ENCODE measurements at regions not wholly inside any gene's neighbourhood (a gene's known extent, or its start where the extent isn't known, plus 50 kb on each side); places are given as distances from the start of the nearest gene placed in this dataset.

- Histone ChIP-seq H3K36me3 (ENCODE audit: control insufficient read depth in 2 of 2, insufficient read depth in 2 of 2, low read length in 2 of 2) (no peaks in the 10 kb centered on the region), H3K9ac (ENCODE audit: low read length in 2 of 2) (no peak overlapping the region), H3K9me3 (ENCODE audit: control insufficient read depth in 2 of 2, low read length in 2 of 2) (no peaks in the 10 kb centered on the region), H3K27ac (ENCODE audit: low read length) (no peak overlapping the region), H3K4me3 (ENCODE audit: low read length in 2 of 2) (no peak overlapping the region), H3K27me3 (ENCODE audit: control insufficient read depth in 1 of 2, insufficient read depth in 2 of 2, low read length in 2 of 2) (peaks cover 0 to 2% of the 10 kb centered on the region in 2 donors), H3K4me1 (ENCODE audit: control insufficient read depth, insufficient read depth, low read length) (no peaks in the 10 kb centered on the region)
Observed at GRCh38 chr6:11486959-11487358, 50.6 kb upstream of the TMEM170B start.

GRCh38 chr6:11486486-11486885, 51.1 kb upstream of the TMEM170B start:
- Histone ChIP-seq H3K36me3 (ENCODE audit: control insufficient read depth in 2 of 2, insufficient read depth in 2 of 2, low read length in 2 of 2) (no peaks in the 10 kb centered on the region), H3K27ac (ENCODE audit: low read length) (no peak overlapping the region), H3K27me3 (ENCODE audit: control insufficient read depth in 1 of 2, insufficient read depth in 2 of 2, low read length in 2 of 2) (peaks cover 0 to 2% of the 10 kb centered on the region in 2 donors), H3K9ac (ENCODE audit: low read length in 2 of 2) (no peak overlapping the region), H3K9me3 (ENCODE audit: control insufficient read depth in 2 of 2, low read length in 2 of 2) (no peaks in the 10 kb centered on the region), H3K4me1 (ENCODE audit: control insufficient read depth, insufficient read depth, low read length) (no peaks in the 10 kb centered on the region), H3K4me3 (ENCODE audit: low read length in 2 of 2) (no peak overlapping the region)

GRCh38 chr6:11486051-11486450, 51.5 kb upstream of the TMEM170B start:
- no peak overlapping the region for H3K9ac ChIP-seq (ENCODE audit: low read length in 2 of 2)
- H3K4me3 ChIP-seq (ENCODE audit: low read length in 2 of 2), result no peak overlapping the region
- H3K27ac ChIP-seq (ENCODE audit: low read length), result no peak overlapping the region
- H3K36me3 ChIP-seq (ENCODE audit: control insufficient read depth in 2 of 2, insufficient read depth in 2 of 2, low read length in 2 of 2), result no peaks in the 10 kb centered on the region
- H3K4me1 ChIP-seq (ENCODE audit: control insufficient read depth, insufficient read depth, low read length), result no peaks in the 10 kb centered on the region
- peaks cover 0 to 2% of the 10 kb centered on the region in 2 donors for H3K27me3 ChIP-seq (ENCODE audit: control insufficient read depth in 1 of 2, insufficient read depth in 2 of 2, low read length in 2 of 2)
- H3K9me3 ChIP-seq (ENCODE audit: control insufficient read depth in 2 of 2, low read length in 2 of 2), result no peaks in the 10 kb centered on the region

- no peaks in the 10 kb centered on the region for H3K9me3 ChIP-seq (ENCODE audit: control insufficient read depth in 2 of 2, low read length in 2 of 2)
- no peaks in the 10 kb centered on the region for H3K4me1 ChIP-seq (ENCODE audit: control insufficient read depth, insufficient read depth, low read length)
- H3K27me3 ChIP-seq (ENCODE audit: control insufficient read depth in 1 of 2, insufficient read depth in 2 of 2, low read length in 2 of 2), result no peaks in the 10 kb centered on the region
- no peak overlapping the region for H3K27ac ChIP-seq (ENCODE audit: low read length)
- H3K36me3 ChIP-seq (ENCODE audit: control insufficient read depth in 2 of 2, insufficient read depth in 2 of 2, low read length in 2 of 2), result no peaks in the 10 kb centered on the region
- no peak overlapping the region for H3K4me3 ChIP-seq (ENCODE audit: low read length in 2 of 2)
- H3K9ac ChIP-seq (ENCODE audit: low read length in 2 of 2), result no peak overlapping the region
Observed at GRCh38 chr6:11485271-11485670, 52.3 kb upstream of the TMEM170B start.

GRCh38 chr6:11484441-11484840, 53.1 kb upstream of the TMEM170B start:
- no peak overlapping the region for H3K4me3 ChIP-seq (ENCODE audit: low read length in 2 of 2)
- no peaks in the 10 kb centered on the region for H3K27me3 ChIP-seq (ENCODE audit: control insufficient read depth in 1 of 2, insufficient read depth in 2 of 2, low read length in 2 of 2)
- H3K9me3 ChIP-seq (ENCODE audit: control insufficient read depth in 2 of 2, low read length in 2 of 2), result no peaks in the 10 kb centered on the region
- no peaks in the 10 kb centered on the region for H3K4me1 ChIP-seq (ENCODE audit: control insufficient read depth, insufficient read depth, low read length)
- H3K36me3 ChIP-seq (ENCODE audit: control insufficient read depth in 2 of 2, insufficient read depth in 2 of 2, low read length in 2 of 2), result no peaks in the 10 kb centered on the region
- no peak overlapping the region for H3K27ac ChIP-seq (ENCODE audit: low read length)
- no peak overlapping the region for H3K9ac ChIP-seq (ENCODE audit: low read length in 2 of 2)

GRCh38 chr6:11482616-11483015, 54.9 kb upstream of the TMEM170B start:
- no peak overlapping the region for H3K9ac ChIP-seq (ENCODE audit: low read length in 2 of 2)
- H3K9me3 ChIP-seq (ENCODE audit: control insufficient read depth in 2 of 2, low read length in 2 of 2), result no peaks in the 10 kb centered on the region
- no peak overlapping the region for H3K4me3 ChIP-seq (ENCODE audit: low read length in 2 of 2)
- H3K27ac ChIP-seq (ENCODE audit: low read length), result no peak overlapping the region
- no peaks in the 10 kb centered on the region for H3K27me3 ChIP-seq (ENCODE audit: control insufficient read depth in 1 of 2, insufficient read depth in 2 of 2, low read length in 2 of 2)
- no peaks in the 10 kb centered on the region for H3K4me1 ChIP-seq (ENCODE audit: control insufficient read depth, insufficient read depth, low read length)
- no peaks in the 10 kb centered on the region for H3K36me3 ChIP-seq (ENCODE audit: control insufficient read depth in 2 of 2, insufficient read depth in 2 of 2, low read length in 2 of 2)

- H3K4me1 ChIP-seq (ENCODE audit: control insufficient read depth, insufficient read depth, low read length), result no peaks in the 10 kb centered on the region
- no peaks in the 10 kb centered on the region for H3K27me3 ChIP-seq (ENCODE audit: control insufficient read depth in 1 of 2, insufficient read depth in 2 of 2, low read length in 2 of 2)
- no peak overlapping the region for H3K4me3 ChIP-seq (ENCODE audit: low read length in 2 of 2)
- H3K27ac ChIP-seq (ENCODE audit: low read length), result no peak overlapping the region
- no peaks in the 10 kb centered on the region for H3K36me3 ChIP-seq (ENCODE audit: control insufficient read depth in 2 of 2, insufficient read depth in 2 of 2, low read length in 2 of 2)
- H3K9ac ChIP-seq (ENCODE audit: low read length in 2 of 2), result no peak overlapping the region
- no peaks in the 10 kb centered on the region for H3K9me3 ChIP-seq (ENCODE audit: control insufficient read depth in 2 of 2, low read length in 2 of 2)
Observed at GRCh38 chr6:11480541-11480940, 57.0 kb upstream of the TMEM170B start.

GRCh38 chr6:11479296-11479695, 58.3 kb upstream of the TMEM170B start:
- H3K4me3 ChIP-seq (ENCODE audit: low read length in 2 of 2), result no peak overlapping the region
- no peaks in the 10 kb centered on the region for H3K36me3 ChIP-seq (ENCODE audit: control insufficient read depth in 2 of 2, insufficient read depth in 2 of 2, low read length in 2 of 2)
- peaks cover 0 to under 1% of the 10 kb centered on the region in 2 donors for H3K27me3 ChIP-seq (ENCODE audit: control insufficient read depth in 1 of 2, insufficient read depth in 2 of 2, low read length in 2 of 2)
- no peaks in the 10 kb centered on the region for H3K4me1 ChIP-seq (ENCODE audit: control insufficient read depth, insufficient read depth, low read length)
- H3K9ac ChIP-seq (ENCODE audit: low read length in 2 of 2), result no peak overlapping the region
- no peaks in the 10 kb centered on the region for H3K9me3 ChIP-seq (ENCODE audit: control insufficient read depth in 2 of 2, low read length in 2 of 2)
- no peak overlapping the region for H3K27ac ChIP-seq (ENCODE audit: low read length)

- H3K4me3 ChIP-seq (ENCODE audit: low read length in 2 of 2), result no peak overlapping the region
- no peaks in the 10 kb centered on the region for H3K36me3 ChIP-seq (ENCODE audit: control insufficient read depth in 2 of 2, insufficient read depth in 2 of 2, low read length in 2 of 2)
- no peak overlapping the region for H3K9ac ChIP-seq (ENCODE audit: low read length in 2 of 2)
- no peaks in the 10 kb centered on the region for H3K4me1 ChIP-seq (ENCODE audit: control insufficient read depth, insufficient read depth, low read length)
- H3K27me3 ChIP-seq (ENCODE audit: control insufficient read depth in 1 of 2, insufficient read depth in 2 of 2, low read length in 2 of 2), result peaks cover 0 to 5% of the 10 kb centered on the region in 2 donors
- no peaks in the 10 kb centered on the region for H3K9me3 ChIP-seq (ENCODE audit: control insufficient read depth in 2 of 2, low read length in 2 of 2)
- no peak overlapping the region for H3K27ac ChIP-seq (ENCODE audit: low read length)
Observed at GRCh38 chr6:11478586-11478985, 59.0 kb upstream of the TMEM170B start.

GRCh38 chr6:11475016-11475415, 62.5 kb upstream of the TMEM170B start:
- no peak overlapping the region for H3K27ac ChIP-seq (ENCODE audit: low read length)
- H3K36me3 ChIP-seq (ENCODE audit: control insufficient read depth in 2 of 2, insufficient read depth in 2 of 2, low read length in 2 of 2), result no peaks in the 10 kb centered on the region
- H3K27me3 ChIP-seq (ENCODE audit: control insufficient read depth in 1 of 2, insufficient read depth in 2 of 2, low read length in 2 of 2), result peaks cover 2 to 9% of the 10 kb centered on the region in 2 donors
- no peak overlapping the region for H3K4me3 ChIP-seq (ENCODE audit: low read length in 2 of 2)
- no peak overlapping the region for H3K9ac ChIP-seq (ENCODE audit: low read length in 2 of 2)
- H3K4me1 ChIP-seq (ENCODE audit: control insufficient read depth, insufficient read depth, low read length), result no peaks in the 10 kb centered on the region
- no peaks in the 10 kb centered on the region for H3K9me3 ChIP-seq (ENCODE audit: control insufficient read depth in 2 of 2, low read length in 2 of 2)

- H3K4me3 ChIP-seq (ENCODE audit: low read length in 2 of 2), result no peak overlapping the region
- no peak overlapping the region for H3K9ac ChIP-seq (ENCODE audit: low read length in 2 of 2)
- H3K36me3 ChIP-seq (ENCODE audit: control insufficient read depth in 2 of 2, insufficient read depth in 2 of 2, low read length in 2 of 2), result no peaks in the 10 kb centered on the region
- H3K4me1 ChIP-seq (ENCODE audit: control insufficient read depth, insufficient read depth, low read length), result no peaks in the 10 kb centered on the region
- peaks cover 2 to 9% of the 10 kb centered on the region in 2 donors for H3K27me3 ChIP-seq (ENCODE audit: control insufficient read depth in 1 of 2, insufficient read depth in 2 of 2, low read length in 2 of 2)
- no peak overlapping the region for H3K27ac ChIP-seq (ENCODE audit: low read length)
- H3K9me3 ChIP-seq (ENCODE audit: control insufficient read depth in 2 of 2, low read length in 2 of 2), result no peaks in the 10 kb centered on the region
Observed at GRCh38 chr6:11473008-11473740, 64.4 kb upstream of the TMEM170B start.
